ENCODE measurements at regions not wholly inside any gene's neighbourhood (a gene's known extent, or its start where the extent isn't known, plus 50 kb on each side); places are given as distances from the start of the nearest gene placed in this dataset.

GRCh38 chr13:24085662-24086061 is 74.9 kb upstream of the SPATA13 start:
- TF ChIP-seq CTCF (IDR thresholded peaks at IDR 0.05) (no peak), POLR2AphosphoS5 (IDR thresholded peaks at IDR 0.05) (no peak)

All from stomach (tissue), 4 donors.